OCI-LY3 (cell line): ENCODE measurements at regions not wholly inside any gene's neighbourhood (a gene's known extent, or its start where the extent isn't known, plus 50 kb on each side); places are given as distances from the start of the nearest gene placed in this dataset.

ENCODE experiments used
- CTCF ChIP-seq: fragments of 200-600, 300-600 bp; sonication (generic); IDR thresholded peaks from 2 replicates; pipeline ENCODE4 v1.5.1; 2014; ENCODE audit warnings: antibody characterized with exemption, low read length, low read depth
- EZH2phosphoT487 ChIP-seq: fragments of 200-600 bp; shearing (Covaris generic); IDR thresholded peaks from 2 replicates; pipeline ENCODE4 v1.6.1; 2018; ENCODE audit warnings: antibody characterized with exemption, mixed run types, low read depth

GRCh38 chr22:47846206-47846605 lies 1083.8 kb downstream of the TBC1D22A start:
- TF ChIP-seq CTCF (no peak), EZH2phosphoT487 (no peak)
